DND-41 (cell line): ENCODE measurements at regions not wholly inside any gene's neighbourhood (a gene's known extent, or its start where the extent isn't known, plus 50 kb on each side); places are given as distances from the start of the nearest gene placed in this dataset.
"Not testable (repeated sequence)": the region's sequence is repeated elsewhere in the genome, so short reads cannot be mapped to it uniquely, and the experiment has no call there.

Experiments
- ATAC-seq: fragments of 200-7000 bp; cut with Tn5 transposase; 3 replicates; pipeline ENCODE4 v1.9.1; 2021; ENCODE audit warnings: low read depth; ENCODE audit not compliant: insufficient read depth
- DNase-seq: peaks from one replicate; pipeline ENCODE4 v3.0.0-alpha.2; 2020
- H2AFZ ChIP-seq: 2 replicates; pipeline ENCODE4 v1.6.0; 2012; ENCODE audit warnings: low read depth, low read length
- H3K27ac ChIP-seq: 2 replicates; pipeline ENCODE4 v1.5.1; 2012; ENCODE audit warnings: low read length, inconsistent platforms
- H3K27me3 ChIP-seq: fragments of 200-600 bp; sonication (generic); 2 replicates; pipeline ENCODE4 v1.6.0; 2012; ENCODE audit warnings: low read length, mild to moderate bottlenecking, inconsistent platforms; ENCODE audit not compliant: insufficient read depth, poor library complexity
- H3K36me3 ChIP-seq: 2 replicates; pipeline ENCODE4 v1.5.1; 2012; ENCODE audit warnings: low read length, inconsistent platforms; ENCODE audit not compliant: insufficient read depth
- H3K4me1 ChIP-seq: 2 replicates; pipeline ENCODE4 v1.5.1; 2012; ENCODE audit warnings: mild to moderate bottlenecking, low read length; ENCODE audit not compliant: insufficient read depth
- H3K4me2 ChIP-seq: 2 replicates; pipeline ENCODE4 v1.6.0; 2012; ENCODE audit warnings: mild to moderate bottlenecking, moderate library complexity, low read length, inconsistent platforms; ENCODE audit not compliant: insufficient read depth
- H3K4me3 ChIP-seq, 2 experiments: fragments of 200-600 bp in 1 of 2; shearing (Covaris generic) in 1 of 2; 2 replicates each; pipeline ENCODE4 v1.5.1; 2012 to 2016; ENCODE audit warnings: inconsistent platforms in 2 of 2, low read length in 2 of 2, mild to moderate bottlenecking in 2 of 2, low read depth in 1 of 2, moderate library complexity in 1 of 2
- H3K79me2 ChIP-seq: 2 replicates; pipeline ENCODE4 v1.6.0; 2012; ENCODE audit warnings: low read length, inconsistent platforms; ENCODE audit not compliant: insufficient read depth
- H3K9ac ChIP-seq: 2 replicates; pipeline ENCODE4 v1.6.0; 2012; ENCODE audit warnings: low read depth, mild to moderate bottlenecking, inconsistent platforms, low read length, moderate library complexity
- H3K9me3 ChIP-seq: 2 replicates; pipeline ENCODE4 v1.5.1; 2012; ENCODE audit warnings: low read length, moderate library complexity, mild to moderate bottlenecking, inconsistent platforms; ENCODE audit not compliant: insufficient read depth, severe bottlenecking
- H4K20me1 ChIP-seq: 2 replicates; pipeline ENCODE4 v1.6.0; 2012; ENCODE audit warnings: low read length; ENCODE audit not compliant: insufficient read depth
- EZH2 ChIP-seq: IDR thresholded peaks from 3 replicates; pipeline ENCODE4 v1.6.1; 2012; ENCODE audit warnings: borderline replicate concordance, low read depth, mild to moderate bottlenecking, moderate library complexity, low read length, inconsistent platforms; ENCODE audit not compliant: severe bottlenecking
- TF ChIP-seq, protein P1 (sequence below): IDR thresholded peaks from 2 replicates; pipeline ENCODE4 v1.5.1; 2012; ENCODE audit warnings: borderline replicate concordance, low read length, moderate library complexity, mild to moderate bottlenecking; ENCODE audit not compliant: poor library complexity, severe bottlenecking; ENCODE audit errors: extremely low read depth

GRCh38 chrX:106286053-106286650 lies 118.0 kb downstream of the PWWP3B start:
- no peak for TF ChIP-seq EZH2
- TF ChIP-seq, protein P1, sequence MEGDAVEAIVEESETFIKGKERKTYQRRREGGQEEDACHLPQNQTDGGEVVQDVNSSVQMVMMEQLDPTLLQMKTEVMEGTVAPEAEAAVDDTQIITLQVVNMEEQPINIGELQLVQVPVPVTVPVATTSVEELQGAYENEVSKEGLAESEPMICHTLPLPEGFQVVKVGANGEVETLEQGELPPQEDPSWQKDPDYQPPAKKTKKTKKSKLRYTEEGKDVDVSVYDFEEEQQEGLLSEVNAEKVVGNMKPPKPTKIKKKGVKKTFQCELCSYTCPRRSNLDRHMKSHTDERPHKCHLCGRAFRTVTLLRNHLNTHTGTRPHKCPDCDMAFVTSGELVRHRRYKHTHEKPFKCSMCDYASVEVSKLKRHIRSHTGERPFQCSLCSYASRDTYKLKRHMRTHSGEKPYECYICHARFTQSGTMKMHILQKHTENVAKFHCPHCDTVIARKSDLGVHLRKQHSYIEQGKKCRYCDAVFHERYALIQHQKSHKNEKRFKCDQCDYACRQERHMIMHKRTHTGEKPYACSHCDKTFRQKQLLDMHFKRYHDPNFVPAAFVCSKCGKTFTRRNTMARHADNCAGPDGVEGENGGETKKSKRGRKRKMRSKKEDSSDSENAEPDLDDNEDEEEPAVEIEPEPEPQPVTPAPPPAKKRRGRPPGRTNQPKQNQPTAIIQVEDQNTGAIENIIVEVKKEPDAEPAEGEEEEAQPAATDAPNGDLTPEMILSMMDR, result no peak
- no peaks in the 10 kb centered on the region for H3K36me3 ChIP-seq
- no peak for ATAC-seq

DNA sequence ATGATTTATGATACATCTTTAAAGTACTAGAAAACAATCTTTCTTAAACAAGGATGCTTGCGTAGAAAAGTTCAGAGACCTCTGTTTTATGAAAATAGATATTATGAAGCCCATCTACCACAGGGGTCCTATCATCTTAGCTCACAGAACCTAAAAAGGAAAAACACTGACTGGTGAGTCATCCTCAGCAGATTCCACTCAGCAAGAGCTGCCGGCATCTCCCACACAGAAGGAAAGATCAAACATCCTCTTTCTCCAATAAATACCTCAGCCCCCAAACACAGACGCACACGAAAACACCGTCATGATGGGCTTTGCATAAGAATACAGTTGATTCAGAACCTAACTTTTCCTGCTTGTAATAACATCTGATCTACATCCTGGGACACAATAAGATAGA lies 122.7 kb downstream of the PWWP3B start:
- not testable (repeated sequence) for H3K9me3 ChIP-seq, DNase-seq, H3K9ac ChIP-seq, ATAC-seq, H3K79me2 ChIP-seq, H3K4me3 ChIP-seq, H3K36me3 ChIP-seq, H3K27me3 ChIP-seq, H3K4me2 ChIP-seq, H4K20me1 ChIP-seq, H2AFZ ChIP-seq, H3K4me1 ChIP-seq, H3K27ac ChIP-seq

More at GRCh38 chrX:106286053-106286650, 118.0 kb downstream of the PWWP3B start:
- Histone ChIP-seq H3K27me3 (no peaks in the 10 kb centered on the region), H3K79me2 (no peaks in the 10 kb centered on the region), H3K4me3 (no peak overlapping the region), H3K27ac (no peak overlapping the region), H3K9ac (no peak overlapping the region), H3K9me3 (no peaks in the 10 kb centered on the region), H4K20me1 (no peaks in the 10 kb centered on the region), H3K4me2 (no peak overlapping the region), H2AFZ (no peak overlapping the region), H3K4me1 (no peaks in the 10 kb centered on the region)
- no peak for DNase-seq

DNA sequence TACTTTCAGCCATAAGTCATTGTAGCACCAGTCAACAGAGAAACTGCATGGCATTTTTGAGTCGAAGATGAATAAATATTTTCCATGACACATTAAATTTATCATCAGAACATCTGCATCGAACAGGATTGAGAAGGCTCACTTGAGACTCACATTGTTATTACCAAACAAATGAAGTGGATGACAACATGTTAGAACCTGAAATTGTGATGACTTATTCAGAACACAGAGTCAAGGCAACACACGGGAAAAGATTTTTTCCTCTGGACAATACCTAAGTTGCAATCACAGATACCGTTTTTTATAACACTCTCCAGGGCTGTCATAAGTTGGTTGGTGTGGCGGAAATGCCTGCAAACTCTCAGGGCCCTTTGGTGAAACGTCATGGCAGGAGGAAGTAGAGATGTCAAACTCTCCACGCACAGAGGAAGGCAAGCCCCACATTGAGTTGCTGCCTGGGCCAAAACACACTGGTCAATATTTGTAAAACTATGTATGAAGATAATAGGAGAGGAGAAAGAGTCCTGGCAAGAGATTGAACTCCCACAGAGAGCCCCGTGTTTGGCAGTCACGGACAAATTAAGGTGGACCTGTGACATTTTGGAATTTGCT lies 123.8 kb downstream of the PWWP3B start:
- not testable (repeated sequence) for H2AFZ ChIP-seq, H3K4me3 ChIP-seq, H3K36me3 ChIP-seq, H3K4me2 ChIP-seq, H4K20me1 ChIP-seq, H3K27ac ChIP-seq, H3K79me2 ChIP-seq, H3K4me1 ChIP-seq, H3K27me3 ChIP-seq, DNase-seq, H3K9ac ChIP-seq, ATAC-seq, H3K9me3 ChIP-seq

- Histone ChIP-seq H3K4me3 (no peak overlapping the region), H4K20me1 (no peaks in the 10 kb centered on the region), H3K9me3 (no peaks in the 10 kb centered on the region), H3K79me2 (no peaks in the 10 kb centered on the region), H3K27me3 (no peaks in the 10 kb centered on the region), H2AFZ (no peak overlapping the region), H3K9ac (no peak overlapping the region), H3K4me2 (no peak overlapping the region), H3K27ac (no peak overlapping the region), H3K4me1 (no peaks in the 10 kb centered on the region), H3K36me3 (no peaks in the 10 kb centered on the region)
- ATAC-seq (no peak), DNase-seq (no peak)
- TF ChIP-seq, protein P1, result no peak
- no peak for TF ChIP-seq EZH2
Measured at GRCh38 chrX:106300239-106300638, 132.1 kb downstream of the PWWP3B start.
